Natural killer cell (primary cell): ENCODE measurements at regions not wholly inside any gene's neighbourhood (a gene's known extent, or its start where the extent isn't known, plus 50 kb on each side); places are given as distances from the start of the nearest gene placed in this dataset.
"Not testable (repeated sequence)": the region's sequence is repeated elsewhere in the genome, so short reads cannot be mapped to it uniquely, and the experiment has no call there.

Experiments used
- ATAC-seq, 3 donors: fragments of 150-1000 bp in 2 of 3; fragments of 200-7000 bp in 1 of 3; cut with Tn5 transposase; 1 replicate in 1 of 3; 2 replicates in 2 of 3; pipeline ENCODE4 v1.10.0; 2021; ENCODE audit warnings: mild to moderate bottlenecking in 2 of 3, moderate library complexity in 2 of 3
- DNase-seq, 2 donors: peaks; one replicate each; pipeline versions ENCODE4 v3.0.0 to v3.0.0-alpha.2; 2013 to 2021; ENCODE audit warnings: mixed read lengths in 1 of 2
- H3K27ac ChIP-seq: one replicate; pipeline ENCODE4 v1.5.1; 2013; ENCODE audit warnings: mild to moderate bottlenecking, low read length
- H3K27me3 ChIP-seq: one replicate; pipeline ENCODE4 v1.6.1; 2013; ENCODE audit warnings: low read length; ENCODE audit not compliant: control insufficient read depth, insufficient read depth
- H3K36me3 ChIP-seq: one replicate; pipeline ENCODE4 v1.6.1; 2013; ENCODE audit warnings: low read length; ENCODE audit not compliant: control insufficient read depth, insufficient read depth
- H3K4me1 ChIP-seq: one replicate; pipeline ENCODE4 v1.6.1; 2013; ENCODE audit warnings: low read length; ENCODE audit not compliant: control insufficient read depth, insufficient read depth
- H3K4me3 ChIP-seq: one replicate; pipeline ENCODE4 v1.5.1; 2013; ENCODE audit warnings: low read length
- H3K9me3 ChIP-seq: one replicate; pipeline ENCODE4 v1.6.1; 2013; ENCODE audit warnings: low read length; ENCODE audit not compliant: control insufficient read depth, insufficient read depth
- H3K27ac Mint-ChIP-seq, 2 donors: one replicate each; pipeline ENCODE4 v1.8.0; 2022; ENCODE audit warnings: mild to moderate bottlenecking in 2 of 2, mixed read lengths in 2 of 2, moderate library complexity in 1 of 2
- H3K27me3 Mint-ChIP-seq, 2 donors: one replicate each; pipeline ENCODE4 v1.8.0; 2022; ENCODE audit warnings: low read depth in 2 of 2, mixed read lengths in 2 of 2
- H3K36me3 Mint-ChIP-seq: one replicate; pipeline ENCODE4 v1.8.0; 2022; ENCODE audit warnings: mixed read lengths
- H3K4me1 Mint-ChIP-seq, 2 donors: one replicate each; pipeline ENCODE4 v1.8.0; 2022; ENCODE audit warnings: mixed read lengths in 2 of 2
- H3K4me3 Mint-ChIP-seq: one replicate; pipeline ENCODE4 v1.8.0; 2022; ENCODE audit warnings: mild to moderate bottlenecking, moderate library complexity, mixed read lengths
- H3K9me3 Mint-ChIP-seq, 2 donors: one replicate each; pipeline ENCODE4 v1.8.0; 2022; ENCODE audit warnings: mixed read lengths in 2 of 2
- CTCF ChIP-seq: fragments of 200-600 bp; IDR thresholded peaks from one replicate; pipeline ENCODE4 v1.8.0; 2022; ENCODE audit warnings: antibody characterized with exemption
- WGBS: methylation state at CpG from one replicate; pipeline ENCODE4 v1.1.7; 2013; ENCODE audit warnings: missing lambda C conversion rate; ENCODE audit not compliant: insufficient coverage; 5-methylcytosine and 5-hydroxymethylcytosine counted together
- intact Hi-C: fragments of 100-400 bp; cut with micrococcal nuclease; formaldehyde crosslinking; loops from one replicate; pipeline ENCODE4 v1.14.2; 2022

GRCh38 chr7:9523579-9523978 lies 1090.2 kb downstream of the NXPH1 start:
- Mint-ChIP-seq H3K36me3 (no peaks in the 10 kb centered on the region), H3K27ac (no peak overlapping the region), H3K9me3 (peaks cover 6 to 10% of the 10 kb centered on the region in 2 donors), H3K4me3 (no peak overlapping the region), H3K27me3 (no peaks in the 10 kb centered on the region), H3K4me1 (no peaks in the 10 kb centered on the region)
- intact Hi-C loops, result no loop called here
- DNase-seq (no peak), ATAC-seq (no peak)
- Histone ChIP-seq H3K4me3 (no peak overlapping the region), H3K4me1 (no peaks in the 10 kb centered on the region), H3K27ac (no peak overlapping the region), H3K36me3 (no peaks in the 10 kb centered on the region), H3K27me3 (no peaks in the 10 kb centered on the region), H3K9me3 (no peaks in the 10 kb centered on the region)
- TF ChIP-seq CTCF, result no peak
- WGBS, result 93% methylated on average over 2 of the region's 2 CpGs

DNA sequence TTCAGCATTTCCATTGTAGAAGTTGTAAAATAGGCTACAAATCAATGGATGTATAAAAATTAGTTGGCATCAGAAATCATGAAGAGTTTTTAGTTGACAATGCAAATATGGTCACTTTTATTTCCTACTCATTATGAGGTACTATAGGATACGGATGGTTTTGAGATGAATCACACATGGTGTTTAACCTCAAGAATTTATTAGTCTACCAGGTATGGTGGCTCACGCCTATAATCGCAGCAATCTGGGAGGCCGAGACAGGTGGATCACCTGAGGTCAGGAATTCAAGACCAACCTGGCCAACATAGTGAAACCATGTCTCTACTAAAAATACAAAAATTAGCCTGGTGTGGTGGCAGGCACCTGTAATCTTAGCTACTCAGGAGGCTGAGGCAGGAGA lies 1119.0 kb downstream of the NXPH1 start:
- H3K27ac ChIP-seq, H3K36me3 Mint-ChIP-seq, intact Hi-C loops, H3K9me3 ChIP-seq, DNase-seq, H3K4me1 Mint-ChIP-seq, H3K4me3 ChIP-seq, H3K4me1 ChIP-seq, H3K36me3 ChIP-seq, H3K27me3 ChIP-seq, H3K27me3 Mint-ChIP-seq, H3K4me3 Mint-ChIP-seq, H3K27ac Mint-ChIP-seq, ATAC-seq: not testable (repeated sequence)
- H3K9me3 Mint-ChIP-seq, result peaks cover 11 to 18% of the 10 kb centered on the region in 2 donors
- 95% methylated on average over 3 of the region's 4 CpGs for WGBS

DNA sequence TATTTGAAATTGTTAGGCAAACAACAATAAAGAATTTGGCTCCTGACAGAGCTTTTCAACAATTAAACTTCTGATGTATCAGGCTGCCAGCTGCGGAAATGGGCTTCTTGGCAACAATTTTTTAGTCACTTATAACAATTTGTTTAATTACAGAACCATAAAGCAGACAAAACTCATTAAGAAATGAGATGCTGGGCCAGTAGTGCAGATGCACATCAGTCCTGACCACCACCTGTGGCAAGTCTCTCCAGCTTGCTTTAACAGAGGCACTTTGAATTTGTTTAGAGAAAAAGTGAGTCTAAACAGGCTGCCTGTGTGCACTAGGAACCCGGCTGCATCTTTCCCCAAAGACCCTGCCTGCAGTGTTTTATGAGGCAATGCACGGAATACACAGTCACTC lies 1124.4 kb downstream of the NXPH1 start:
- no peak overlapping the region for H3K4me3 Mint-ChIP-seq
- Histone ChIP-seq H3K27ac (no peak overlapping the region), H3K36me3 (no peaks in the 10 kb centered on the region), H3K27me3 (no peaks in the 10 kb centered on the region), H3K9me3 (no peaks in the 10 kb centered on the region), H3K4me1 (no peaks in the 10 kb centered on the region), H3K4me3 (no peak overlapping the region)
- no peak overlapping the region for H3K27ac Mint-ChIP-seq
- intact Hi-C loops, result no loop called here
- no peak for TF ChIP-seq CTCF
- H3K4me1 Mint-ChIP-seq, result no peaks in the 10 kb centered on the region
- peaks cover 4 to 9% of the 10 kb centered on the region in 2 donors for H3K9me3 Mint-ChIP-seq
- H3K27me3 Mint-ChIP-seq, result no peaks in the 10 kb centered on the region
- peaks cover 7% of the 10 kb centered on the region for H3K36me3 Mint-ChIP-seq
- ATAC-seq (no peak), DNase-seq (no peak)
- 72% methylated on average over 3 of the region's 3 CpGs for WGBS

GRCh38 chr7:9575716-9576115 lies 1142.3 kb downstream of the NXPH1 start:
- WGBS, result no CpG with 5 or more reads among the region's 1 CpG
- peaks cover 6% of the 10 kb centered on the region for H3K36me3 Mint-ChIP-seq
- Histone ChIP-seq H3K36me3 (no peaks in the 10 kb centered on the region), H3K27me3 (no peaks in the 10 kb centered on the region), H3K27ac (no peak overlapping the region), H3K9me3 (peaks cover 3% of the 10 kb centered on the region), H3K4me1 (no peaks in the 10 kb centered on the region), H3K4me3 (no peak overlapping the region)
- peaks cover 3 to 14% of the 10 kb centered on the region in 2 donors for H3K9me3 Mint-ChIP-seq
- H3K27me3 Mint-ChIP-seq, result no peaks in the 10 kb centered on the region
- TF ChIP-seq CTCF, result no peak
- DNase-seq, result no peak
- H3K4me1 Mint-ChIP-seq, result no peaks in the 10 kb centered on the region
- intact Hi-C loops, result no loop called here
- no peak overlapping the region for H3K27ac Mint-ChIP-seq
- no peak for ATAC-seq
- no peak overlapping the region for H3K4me3 Mint-ChIP-seq
